NCI-H1417 (cell line): ENCODE measurements at regions not wholly inside any gene's neighbourhood (a gene's known extent, or its start where the extent isn't known, plus 50 kb on each side); places are given as distances from the start of the nearest gene placed in this dataset.

ENCODE experiments used
- DNase-seq, 3 experiments: peaks; one replicate each; lab custom pipeline; 2025; lab: John Stamatoyannopoulos, UW

GRCh38 chr14:101193106-101193844 lies 289.8 kb upstream of the RTL1 start:
- DNase-seq: peak; percentile 25 to 70 (median 66)

DNA sequence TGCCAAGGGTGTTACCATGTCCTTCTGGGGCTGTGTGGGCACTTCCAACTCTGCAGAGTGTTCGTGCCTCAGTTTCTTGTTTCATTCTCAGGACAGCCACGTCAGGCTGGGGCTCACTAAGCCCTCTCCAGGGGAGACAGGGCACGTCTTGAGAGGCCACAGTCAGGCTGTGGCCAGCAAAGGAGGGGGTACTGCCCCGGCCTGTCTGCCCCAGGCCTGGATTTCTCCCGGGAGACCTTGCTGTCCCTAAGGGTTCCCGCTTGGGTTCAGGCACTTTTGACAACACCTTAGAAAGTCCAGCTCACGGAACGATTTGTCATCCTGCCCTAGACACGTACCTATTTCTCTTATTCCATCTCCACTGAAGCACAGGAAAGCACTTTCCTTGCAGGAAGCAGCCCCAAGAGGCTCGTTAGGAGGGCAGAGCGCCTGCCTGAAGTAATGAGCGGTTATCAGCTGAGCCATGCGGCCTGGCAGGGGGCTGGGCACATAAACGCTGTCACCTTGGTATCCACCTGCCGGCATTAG lies 290.4 kb upstream of the RTL1 start:
- peak in 1 of 3 experiments; percentile 95 for DNase-seq

DNA sequence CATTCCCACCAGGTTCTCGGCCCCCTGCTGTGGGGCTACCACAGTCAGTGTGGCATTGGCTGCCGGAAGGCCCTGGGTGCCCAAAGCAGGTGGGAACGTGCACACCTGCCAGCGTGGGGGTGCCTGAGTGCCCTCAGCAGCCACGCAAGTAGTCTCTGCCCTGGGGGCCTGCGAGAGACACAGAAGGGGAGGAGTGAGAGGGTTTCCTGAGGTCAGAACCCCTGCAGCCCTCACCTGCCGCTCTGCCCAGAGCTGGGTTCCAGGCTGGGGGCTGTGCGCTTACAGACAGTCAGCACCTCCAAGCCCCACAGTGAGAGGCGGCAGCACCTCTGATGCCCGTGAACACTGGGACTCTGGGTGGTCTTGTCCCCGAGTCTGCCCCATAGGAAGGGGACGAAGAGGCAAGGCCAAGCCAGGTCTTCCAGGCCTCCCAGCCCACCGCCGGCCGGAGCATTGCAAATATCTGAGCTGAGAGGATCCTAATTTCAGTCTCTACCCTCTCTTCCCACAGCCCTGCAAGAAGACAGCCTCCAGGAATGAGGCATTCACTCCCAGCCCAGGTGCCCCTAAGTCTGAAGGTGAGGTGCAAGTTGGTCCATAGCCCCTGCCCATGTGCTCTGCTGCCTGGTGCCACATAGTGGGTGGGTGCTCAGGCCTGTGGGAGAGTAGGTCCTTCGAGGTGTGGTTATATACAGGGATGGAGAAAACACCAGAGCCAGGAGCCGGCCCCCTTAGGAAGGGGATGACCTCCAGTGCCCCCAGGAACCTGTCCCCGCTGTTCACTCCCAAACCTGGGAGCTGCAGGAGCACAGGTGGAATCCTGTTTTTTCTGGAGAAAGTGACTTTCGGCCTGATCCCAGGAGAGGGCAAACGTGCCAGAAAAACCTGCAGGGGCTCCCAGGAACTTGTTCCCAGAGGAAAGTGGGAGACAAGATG lies 291.1 kb upstream of the RTL1 start:
- DNase-seq: peak in 2 of 3 experiments; percentile 99

- peak in 1 of 3 experiments; percentile 45 for DNase-seq
These were observed 291.9 kb upstream of the RTL1 start for GRCh38 chr14:101195309-101195901.

GRCh38 chr14:101196051-101196712 lies 292.7 kb upstream of the RTL1 start:
- peak in 1 of 3 experiments; percentile 23 for DNase-seq

DNA sequence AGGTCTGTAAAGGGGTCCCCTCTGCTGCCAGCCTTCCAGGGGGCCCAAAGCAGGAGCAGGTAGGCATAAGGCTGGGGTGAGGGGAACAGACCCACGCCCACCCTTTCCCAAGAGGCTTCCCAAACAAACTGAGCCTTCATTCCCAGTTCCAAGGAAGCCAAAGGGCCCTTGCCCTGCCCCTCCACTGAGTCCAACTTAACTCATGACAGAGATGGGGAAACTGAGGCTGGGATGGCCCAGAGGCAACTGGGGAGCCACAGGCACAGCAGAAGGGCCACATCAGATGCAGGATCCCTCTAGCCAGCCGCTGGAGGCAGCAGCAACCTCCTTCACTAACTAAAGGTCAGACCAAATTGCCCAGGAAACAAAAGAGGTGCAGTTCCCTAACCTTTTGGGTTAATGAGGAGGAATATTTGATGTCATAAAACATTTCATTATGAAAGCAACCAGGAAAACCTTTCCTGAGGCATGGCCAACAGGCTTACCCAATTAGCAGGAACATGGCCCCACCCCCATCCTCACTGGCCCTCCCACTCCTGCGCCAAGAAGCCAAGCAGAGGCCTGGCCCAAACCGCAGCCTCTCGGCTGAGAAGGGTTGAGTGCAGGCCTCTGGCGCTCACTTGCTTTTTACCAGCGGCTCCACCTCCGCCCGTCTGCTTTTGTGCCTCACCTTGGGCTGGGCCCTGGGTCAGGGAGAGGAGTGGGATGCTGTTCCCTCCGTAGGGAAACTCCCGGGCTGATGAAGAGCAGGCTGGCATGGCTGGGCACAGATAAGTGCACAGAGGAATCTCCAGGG lies 293.5 kb upstream of the RTL1 start:
- peak in 2 of 3 experiments; percentile 15 to 86 for DNase-seq

DNA sequence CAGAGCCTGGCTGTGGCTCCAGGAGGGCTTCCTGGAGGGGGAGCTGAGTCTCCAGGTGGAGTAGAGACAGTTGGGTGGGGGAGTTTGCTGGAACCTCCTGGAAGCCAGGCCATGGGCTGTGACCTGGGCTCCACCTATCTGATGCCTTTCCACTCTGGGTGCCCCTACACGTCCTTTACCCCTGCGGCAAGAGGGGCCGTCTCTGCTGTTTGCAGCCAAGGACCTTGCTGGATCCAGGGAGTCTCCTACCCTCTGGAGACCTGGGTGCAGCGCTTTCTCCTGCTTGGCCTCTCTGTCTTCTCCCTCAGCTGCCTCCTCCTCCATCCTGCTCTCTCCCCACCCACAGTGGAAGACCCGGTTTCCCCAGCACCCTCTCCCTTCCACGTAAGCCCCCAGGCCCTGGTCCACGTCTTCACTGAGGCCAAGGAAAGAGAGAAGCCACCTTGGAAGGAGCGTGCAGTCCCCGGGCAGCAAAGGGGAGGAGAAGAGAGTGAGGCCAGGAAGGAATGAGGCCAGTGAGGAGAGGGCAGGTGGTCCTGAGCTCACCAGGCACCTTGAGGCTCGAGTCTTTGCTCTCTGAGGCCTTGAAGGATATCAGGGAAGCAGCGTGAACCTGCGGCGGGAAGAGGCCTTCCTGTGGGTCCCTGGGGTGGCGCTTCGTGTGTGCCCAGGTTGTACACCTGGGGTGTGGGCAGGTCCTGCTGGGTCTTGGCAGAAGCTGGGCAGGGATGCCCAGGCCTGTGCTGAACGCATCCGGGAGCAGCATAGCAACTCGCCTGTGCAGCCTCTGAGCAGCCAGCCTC lies 294.3 kb upstream of the RTL1 start:
- no peak for DNase-seq

DNA sequence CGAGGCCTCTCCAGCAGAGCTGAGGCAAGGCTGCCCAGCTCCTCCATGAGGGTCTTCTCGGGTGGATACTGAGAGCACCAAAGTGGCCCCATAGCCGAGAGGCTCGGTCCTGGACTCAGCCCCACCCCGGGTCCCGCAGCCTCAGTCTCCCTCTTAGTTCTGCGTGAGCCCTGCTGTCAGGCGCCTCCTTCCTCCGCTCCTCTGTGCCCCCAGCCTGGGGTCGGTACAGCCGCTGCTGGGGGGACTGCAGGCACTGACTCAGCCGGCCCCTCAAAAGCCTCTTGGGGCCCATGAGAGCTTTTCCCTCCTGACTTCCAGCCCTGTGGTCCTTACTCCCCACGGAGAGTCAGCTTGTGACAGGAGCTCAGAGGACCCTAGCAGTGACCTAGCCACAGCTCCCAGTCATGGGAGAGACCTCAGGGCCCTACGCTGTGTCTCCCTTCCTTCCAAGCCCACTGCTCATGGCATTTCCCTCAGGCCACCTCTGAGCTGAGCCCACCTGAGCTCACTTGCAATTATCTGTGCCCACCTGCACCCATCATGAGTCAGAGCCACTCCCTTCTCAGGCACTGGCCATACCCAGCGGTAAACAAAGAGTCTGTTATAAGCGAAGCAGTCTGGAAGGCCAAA lies 295.0 kb upstream of the RTL1 start:
- DNase-seq: no peak

DNA sequence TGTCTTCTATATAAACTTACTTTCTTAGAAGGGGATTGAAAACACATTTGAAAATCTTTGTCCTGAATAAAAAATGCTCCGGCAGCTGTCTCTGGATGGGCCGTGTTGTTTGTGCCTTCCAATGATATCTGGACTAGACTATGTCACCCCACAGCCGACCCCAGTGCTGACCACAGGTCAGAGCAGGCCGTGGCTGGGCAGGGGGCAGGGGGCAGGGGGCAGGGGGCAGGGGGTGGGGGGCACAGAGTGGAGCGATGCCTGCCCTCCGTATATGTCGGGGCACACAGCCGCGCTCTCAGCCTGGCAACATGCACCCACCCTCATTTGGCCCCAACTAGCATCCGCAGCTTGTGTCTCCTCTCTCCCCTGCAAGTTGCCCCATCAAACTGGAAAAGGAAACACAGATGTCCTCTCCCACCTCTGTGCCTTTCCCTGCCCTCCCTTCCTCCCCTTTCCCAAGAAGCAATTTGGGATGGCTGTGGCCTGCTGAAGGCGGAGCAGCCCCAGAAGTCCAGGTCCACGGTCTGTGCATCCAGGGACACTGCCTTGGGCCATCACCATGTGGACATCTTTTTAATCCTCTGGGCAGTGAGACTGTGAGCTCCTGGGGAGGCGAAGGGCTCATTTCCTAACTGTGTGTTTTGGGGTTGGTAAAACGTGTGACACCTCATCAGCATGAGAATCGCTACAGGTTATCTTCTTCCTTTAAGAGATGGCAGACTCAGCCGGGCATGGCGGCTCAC lies 295.7 kb upstream of the RTL1 start:
- DNase-seq: no peak

GRCh38 chr14:101200008-101200649 lies 296.6 kb upstream of the RTL1 start:
- DNase-seq: no peak

DNA sequence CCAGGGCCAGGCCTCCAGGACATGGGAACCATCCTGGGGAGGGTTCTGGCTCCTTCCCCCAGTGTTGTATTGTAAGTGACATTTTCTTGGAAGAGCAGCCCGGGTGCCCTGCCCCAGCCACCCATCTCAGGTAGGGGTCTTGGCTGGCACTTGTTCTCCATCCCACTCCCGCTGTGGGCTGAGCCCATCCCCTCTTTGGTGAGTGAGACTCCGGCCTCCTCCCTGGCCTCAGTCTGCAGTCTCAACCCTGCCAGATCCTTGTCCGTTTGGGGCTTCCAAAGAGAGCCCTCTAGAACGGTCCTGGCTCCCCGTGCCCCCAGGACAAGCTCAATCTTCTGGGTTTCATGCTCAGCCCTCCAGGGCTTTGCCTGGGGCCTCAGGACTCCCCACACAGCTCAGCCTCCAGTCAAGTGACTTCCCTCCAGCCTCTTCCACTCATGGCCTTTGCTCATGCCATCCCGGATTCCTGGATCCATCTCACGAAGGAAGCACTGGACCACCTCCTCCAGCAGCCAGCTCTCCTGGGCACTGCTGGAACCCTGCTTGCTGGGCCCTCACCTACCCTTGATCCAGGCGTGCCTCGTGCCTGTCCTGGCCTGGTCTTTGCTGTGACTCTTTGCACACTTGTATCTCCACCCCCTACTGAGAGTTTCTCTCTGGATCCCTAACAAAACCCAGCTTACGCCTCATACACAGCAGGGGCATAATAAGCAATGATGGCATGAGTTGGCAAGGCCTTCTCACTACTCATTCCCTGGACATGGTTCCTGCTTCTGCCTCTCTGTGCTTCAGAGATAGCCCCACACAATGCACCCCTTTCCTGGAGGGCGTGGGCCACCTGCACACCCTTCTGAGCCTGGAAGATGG lies 297.4 kb upstream of the RTL1 start:
- DNase-seq: peak in 1 of 3 experiments; percentile 7

- DNase-seq: no peak
These were observed 298.1 kb upstream of the RTL1 start for GRCh38 chr14:101201535-101202151.

- DNase-seq: no peak
These were observed 299.3 kb upstream of the RTL1 start for GRCh38 chr14:101202627-101203404.

DNA sequence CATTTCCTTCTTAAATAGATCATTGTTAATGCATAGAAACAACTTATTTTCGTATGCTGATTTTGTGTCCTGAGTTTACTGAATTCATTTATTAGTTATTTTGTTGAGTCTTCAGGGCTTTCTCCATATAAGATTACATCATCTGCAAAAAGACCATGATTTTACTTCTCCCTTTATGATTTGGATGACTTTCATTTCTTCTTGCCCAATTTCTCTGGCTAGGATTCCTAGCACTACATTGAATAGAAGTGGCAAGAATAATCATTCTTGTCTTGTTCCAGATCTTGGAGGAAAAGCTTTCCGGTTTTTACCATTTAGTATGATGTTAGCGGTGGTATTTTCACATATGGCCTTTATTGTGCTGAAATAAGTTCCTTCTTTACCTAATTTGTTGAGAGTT lies 303.0 kb upstream of the RTL1 start:
- DNase-seq: no peak

DNA sequence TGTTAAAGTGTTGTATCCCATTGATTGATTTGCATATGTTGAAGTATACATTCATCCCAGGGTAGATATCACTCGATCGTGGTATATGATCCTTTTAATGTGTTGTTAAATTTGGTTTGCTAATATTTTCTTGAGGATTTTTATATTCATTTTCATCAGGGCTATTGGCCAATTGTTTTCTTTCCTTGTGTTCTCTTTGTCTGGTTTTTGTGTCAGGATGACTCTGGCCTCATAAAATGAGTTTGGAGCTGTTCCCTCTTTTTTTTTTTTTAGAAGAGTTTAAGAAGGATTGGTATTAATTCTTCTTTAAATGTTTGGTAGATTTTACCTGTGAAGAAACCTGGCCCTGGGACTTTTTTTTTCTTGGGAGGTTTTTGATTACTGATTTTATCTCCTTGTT lies 303.5 kb upstream of the RTL1 start:
- DNase-seq: no peak

DNA sequence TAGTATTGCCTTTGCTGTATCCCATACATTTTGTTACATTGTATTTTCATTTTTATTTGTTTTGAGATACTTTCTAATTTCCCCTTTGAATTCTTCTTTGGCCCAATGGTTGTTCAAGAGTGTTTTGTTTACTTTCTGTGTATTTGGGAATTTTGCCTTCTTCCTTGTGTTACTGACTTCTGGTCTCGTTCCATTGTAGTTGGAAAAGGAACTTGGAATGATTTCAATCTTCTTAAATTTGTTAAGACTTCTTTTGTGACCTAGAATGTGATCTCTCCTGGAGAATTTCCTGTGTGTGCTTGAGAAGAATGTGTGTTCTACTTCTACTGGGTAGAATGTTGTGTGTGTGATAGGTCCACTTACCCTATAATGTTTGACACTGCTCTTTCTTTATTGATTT lies 304.4 kb upstream of the RTL1 start:
- no peak for DNase-seq
